ENCODE measurements at regions not wholly inside any gene's neighbourhood (a gene's known extent, or its start where the extent isn't known, plus 50 kb on each side); places are given as distances from the start of the nearest gene placed in this dataset.

GRCh38 chr1:29933067-29933466 is 696.7 kb downstream of the PTPRU start:
- no peak for DNase-seq (ENCODE audit: low read depth)
- no peak overlapping the region for H3K4me3 ChIP-seq (ENCODE audit: low read depth, low read length)
- TF ChIP-seq MYC (IDR thresholded peaks at IDR 0.05; ENCODE audit: low read depth, low read length) (no peak), POLR2A (IDR thresholded peaks at IDR 0.05; ENCODE audit: extremely low read depth, insufficient read length) (no peak)
- TF ChIP-seq, protein P1, sequence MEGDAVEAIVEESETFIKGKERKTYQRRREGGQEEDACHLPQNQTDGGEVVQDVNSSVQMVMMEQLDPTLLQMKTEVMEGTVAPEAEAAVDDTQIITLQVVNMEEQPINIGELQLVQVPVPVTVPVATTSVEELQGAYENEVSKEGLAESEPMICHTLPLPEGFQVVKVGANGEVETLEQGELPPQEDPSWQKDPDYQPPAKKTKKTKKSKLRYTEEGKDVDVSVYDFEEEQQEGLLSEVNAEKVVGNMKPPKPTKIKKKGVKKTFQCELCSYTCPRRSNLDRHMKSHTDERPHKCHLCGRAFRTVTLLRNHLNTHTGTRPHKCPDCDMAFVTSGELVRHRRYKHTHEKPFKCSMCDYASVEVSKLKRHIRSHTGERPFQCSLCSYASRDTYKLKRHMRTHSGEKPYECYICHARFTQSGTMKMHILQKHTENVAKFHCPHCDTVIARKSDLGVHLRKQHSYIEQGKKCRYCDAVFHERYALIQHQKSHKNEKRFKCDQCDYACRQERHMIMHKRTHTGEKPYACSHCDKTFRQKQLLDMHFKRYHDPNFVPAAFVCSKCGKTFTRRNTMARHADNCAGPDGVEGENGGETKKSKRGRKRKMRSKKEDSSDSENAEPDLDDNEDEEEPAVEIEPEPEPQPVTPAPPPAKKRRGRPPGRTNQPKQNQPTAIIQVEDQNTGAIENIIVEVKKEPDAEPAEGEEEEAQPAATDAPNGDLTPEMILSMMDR (IDR thresholded peaks at IDR 0.05; ENCODE audit: low read depth, low read length), result no peak
- TF ChIP-seq, protein P2, sequence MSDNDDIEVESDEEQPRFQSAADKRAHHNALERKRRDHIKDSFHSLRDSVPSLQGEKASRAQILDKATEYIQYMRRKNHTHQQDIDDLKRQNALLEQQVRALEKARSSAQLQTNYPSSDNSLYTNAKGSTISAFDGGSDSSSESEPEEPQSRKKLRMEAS (IDR thresholded peaks at IDR 0.05; ENCODE audit: low read depth, low read length), result no peak

DNA sequence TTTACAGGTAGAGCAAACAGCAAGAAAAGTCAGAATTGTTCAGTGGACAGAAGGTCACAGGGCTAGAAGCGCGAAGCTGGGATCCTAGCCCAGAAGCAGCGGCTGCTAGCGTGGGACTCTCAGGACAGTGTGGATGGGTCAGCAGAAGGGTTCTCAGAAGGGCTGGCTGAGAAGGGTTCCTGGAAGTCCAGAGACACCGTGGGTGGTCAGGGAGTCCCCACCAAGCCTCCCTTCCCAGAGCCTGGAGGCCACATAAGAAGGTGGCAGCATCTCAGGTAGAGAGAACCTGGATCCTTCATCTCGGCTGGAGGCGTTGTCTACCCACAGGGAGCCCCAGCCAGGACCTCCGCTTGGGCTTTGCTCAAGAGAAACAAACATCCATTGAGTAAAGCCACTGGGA is 696.3 kb downstream of the PTPRU start:
- no peak for TF ChIP-seq POLR2A (IDR thresholded peaks at IDR 0.05; ENCODE audit: extremely low read depth, insufficient read length)
- no peak for TF ChIP-seq MYC (IDR thresholded peaks at IDR 0.05; ENCODE audit: low read depth, low read length)
- TF ChIP-seq, protein P1 (IDR thresholded peaks at IDR 0.05; ENCODE audit: low read depth, low read length), result no peak
- TF ChIP-seq, protein P2 (IDR thresholded peaks at IDR 0.05; ENCODE audit: low read depth, low read length), result no peak
- DNase-seq (ENCODE audit: low read depth), result no peak
- no peak overlapping the region for H3K4me3 ChIP-seq (ENCODE audit: low read depth, low read length)

DNA sequence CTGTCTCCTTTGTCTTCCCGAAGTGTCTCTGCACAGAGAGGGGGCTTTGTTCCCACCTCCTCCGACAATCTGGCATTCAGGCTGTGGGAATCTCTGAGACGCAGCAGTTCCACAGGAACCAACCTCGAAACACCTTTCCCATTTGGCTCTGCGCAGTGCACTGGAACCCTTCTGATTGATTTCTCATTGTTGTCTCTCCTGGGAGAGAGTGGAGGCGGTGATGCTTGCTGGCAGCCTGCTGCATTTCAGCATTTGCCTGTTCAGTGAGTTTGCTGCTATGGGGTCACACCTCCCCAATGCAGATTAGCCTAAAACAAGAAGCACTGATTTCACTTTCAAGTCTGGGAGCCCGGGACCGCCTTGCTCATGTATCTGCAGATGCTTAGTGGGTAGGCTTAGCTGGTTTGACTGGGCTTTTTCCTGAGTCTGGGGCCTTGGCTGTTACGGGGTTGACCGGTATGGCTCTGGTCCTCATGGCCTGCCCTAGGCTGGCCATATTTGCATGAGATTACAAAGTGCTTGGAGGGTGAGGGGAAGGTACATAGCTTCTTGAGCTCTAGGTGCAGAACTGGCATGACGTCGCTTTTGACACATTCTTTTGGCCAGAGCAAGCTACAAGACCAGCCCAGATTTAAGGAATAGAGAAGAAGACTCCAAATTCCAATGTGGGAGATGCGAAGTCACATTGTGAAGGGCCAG is 695.3 kb downstream of the PTPRU start:
- no peak overlapping the region for H3K4me3 ChIP-seq (ENCODE audit: low read depth, low read length)
- DNase-seq (ENCODE audit: low read depth), result no peak
- TF ChIP-seq, protein P1 (IDR thresholded peaks at IDR 0.05; ENCODE audit: low read depth, low read length), result no peak

GRCh38 chr1:29925058-29925457 is 688.7 kb downstream of the PTPRU start:
- no peak overlapping the region for H3K4me3 ChIP-seq (ENCODE audit: low read depth, low read length)
- TF ChIP-seq, protein P2 (IDR thresholded peaks at IDR 0.05; ENCODE audit: low read depth, low read length), result no peak
- TF ChIP-seq MYC (IDR thresholded peaks at IDR 0.05; ENCODE audit: low read depth, low read length) (no peak), POLR2A (IDR thresholded peaks at IDR 0.05; ENCODE audit: extremely low read depth, insufficient read length) (no peak)
- TF ChIP-seq, protein P1 (IDR thresholded peaks at IDR 0.05; ENCODE audit: low read depth, low read length), result no peak
- no peak for DNase-seq (ENCODE audit: low read depth)

GRCh38 chr1:29924017-29924431 is 687.7 kb downstream of the PTPRU start:
- TF ChIP-seq, protein P1 (IDR thresholded peaks at IDR 0.05; ENCODE audit: low read depth, low read length), result no peak
- TF ChIP-seq MYC (IDR thresholded peaks at IDR 0.05; ENCODE audit: low read depth, low read length) (no peak), POLR2A (IDR thresholded peaks at IDR 0.05; ENCODE audit: extremely low read depth, insufficient read length) (no peak)
- TF ChIP-seq, protein P2 (IDR thresholded peaks at IDR 0.05; ENCODE audit: low read depth, low read length), result no peak
- no peak for DNase-seq (ENCODE audit: low read depth)

GRCh38 chr1:29921741-29922140 is 685.4 kb downstream of the PTPRU start:
- no peak for DNase-seq (ENCODE audit: low read depth)

More at GRCh38 chr1:29924017-29924431, 687.7 kb downstream of the PTPRU start:
- no peak overlapping the region for H3K4me3 ChIP-seq (ENCODE audit: low read depth, low read length)

More at GRCh38 chr1:29921741-29922140, 685.4 kb downstream of the PTPRU start:
- no peak overlapping the region for H3K4me3 ChIP-seq (ENCODE audit: low read depth, low read length)
- no peak for TF ChIP-seq MYC (IDR thresholded peaks at IDR 0.05; ENCODE audit: low read depth, low read length)
- TF ChIP-seq, protein P2 (IDR thresholded peaks at IDR 0.05; ENCODE audit: low read depth, low read length), result no peak
- no peak for TF ChIP-seq POLR2A (IDR thresholded peaks at IDR 0.05; ENCODE audit: extremely low read depth, insufficient read length)
- TF ChIP-seq, protein P1 (IDR thresholded peaks at IDR 0.05; ENCODE audit: low read depth, low read length), result no peak

Data from NB4 (cell line).